WTC11 (cell line): ENCODE measurements at regions not wholly inside any gene's neighbourhood (a gene's known extent, or its start where the extent isn't known, plus 50 kb on each side); places are given as distances from the start of the nearest gene placed in this dataset.
"Not testable (repeated sequence)": the region's sequence is repeated elsewhere in the genome, so short reads cannot be mapped to it uniquely, and the experiment has no call there.

Source experiments
- ATAC-seq: fragments of 200-7000 bp; cut with Tn5 transposase; 2 replicates; pipeline ENCODE4 v1.10.0; 2021; ENCODE audit warnings: mild to moderate bottlenecking, moderate library complexity
- CTCF ChIA-PET: fragments of 300-600 bp; sonication (Branson Sonifier 250); formaldehyde crosslinking; loops from one replicate; lab custom pipeline; 2021; ENCODE audit warnings: antibody characterized with exemption; lab: Charles Lee
- POLR2A ChIA-PET: fragments of 350-600 bp; sonication (Branson Sonifier 250); formaldehyde crosslinking; loops from one replicate; lab custom pipeline; 2021; ENCODE audit warnings: antibody characterized with exemption; lab: Charles Lee
- DNase-seq: peaks from one replicate; pipeline ENCODE4 v3.0.0; 2021; ENCODE audit warnings: low spot score
- H3K27ac Mint-ChIP-seq: 2 replicates; pipeline ENCODE4 v1.8.0; 2021; ENCODE audit warnings: mixed read lengths
- H3K27me3 Mint-ChIP-seq: 2 replicates; pipeline ENCODE4 v1.8.0; 2021; ENCODE audit warnings: low read depth, mild to moderate bottlenecking, moderate library complexity, mixed read lengths
- H3K36me3 Mint-ChIP-seq: 2 replicates; pipeline ENCODE4 v1.8.0; 2021; ENCODE audit warnings: mixed read lengths
- H3K4me1 Mint-ChIP-seq: 2 replicates; pipeline ENCODE4 v1.8.0; 2022; ENCODE audit warnings: mixed read lengths
- H3K4me3 Mint-ChIP-seq: 2 replicates; pipeline ENCODE4 v1.8.0; 2021; ENCODE audit warnings: mild to moderate bottlenecking, moderate library complexity, mixed read lengths
- H3K9me3 Mint-ChIP-seq: 2 replicates; pipeline ENCODE4 v1.8.0; 2021; ENCODE audit warnings: mixed read lengths
- FOXJ3 ChIP-seq: sonication (generic); formaldehyde crosslinking; IDR thresholded peaks from 2 replicates; pipeline ENCODE4 v1.9.0; 2021; ENCODE audit warnings: missing genetic modification reagents, mild to moderate bottlenecking, borderline replicate concordance
- HMGA2 ChIP-seq: fragments of 250-450 bp; sonication (Bioruptor Pico); IDR thresholded peaks from 2 replicates; pipeline ENCODE4 v1.4.0; 2021; ENCODE audit warnings: mild to moderate bottlenecking, moderate library complexity
- JAZF1 ChIP-seq: fragments of 250-450 bp; sonication (Bioruptor Pico); IDR thresholded peaks from 2 replicates; pipeline ENCODE4 v1.9.0; 2021; ENCODE audit warnings: moderate library complexity, mild to moderate bottlenecking, inconsistent platforms
- TCF7 ChIP-seq: sonication (generic); formaldehyde crosslinking; IDR thresholded peaks from 2 replicates; pipeline ENCODE4 v1.8.0; 2022; ENCODE audit warnings: mild to moderate bottlenecking, low read depth, missing genetic modification reagents, moderate library complexity
- TF ChIP-seq, protein P1 (sequence below): sonication (generic); formaldehyde crosslinking; IDR thresholded peaks from 2 replicates; pipeline ENCODE4 v1.8.1; 2023; ENCODE audit warnings: mild to moderate bottlenecking, missing genetic modification reagents, moderate library complexity
- TF ChIP-seq, protein P2 (sequence below): sonication (generic); formaldehyde crosslinking; IDR thresholded peaks from 2 replicates; pipeline ENCODE4 v1.8.0; 2023; ENCODE audit warnings: mild to moderate bottlenecking, missing genetic modification reagents
- TF ChIP-seq, protein P3 (sequence below): sonication (generic); formaldehyde crosslinking; IDR thresholded peaks from 2 replicates; pipeline ENCODE4 v1.8.1; 2022; ENCODE audit warnings: missing genetic modification reagents, borderline replicate concordance
- TF ChIP-seq, protein P4 (sequence below): sonication (generic); formaldehyde crosslinking; IDR thresholded peaks from 2 replicates; pipeline ENCODE4 v1.8.0; 2022; ENCODE audit warnings: mild to moderate bottlenecking, missing genetic modification reagents

DNA sequence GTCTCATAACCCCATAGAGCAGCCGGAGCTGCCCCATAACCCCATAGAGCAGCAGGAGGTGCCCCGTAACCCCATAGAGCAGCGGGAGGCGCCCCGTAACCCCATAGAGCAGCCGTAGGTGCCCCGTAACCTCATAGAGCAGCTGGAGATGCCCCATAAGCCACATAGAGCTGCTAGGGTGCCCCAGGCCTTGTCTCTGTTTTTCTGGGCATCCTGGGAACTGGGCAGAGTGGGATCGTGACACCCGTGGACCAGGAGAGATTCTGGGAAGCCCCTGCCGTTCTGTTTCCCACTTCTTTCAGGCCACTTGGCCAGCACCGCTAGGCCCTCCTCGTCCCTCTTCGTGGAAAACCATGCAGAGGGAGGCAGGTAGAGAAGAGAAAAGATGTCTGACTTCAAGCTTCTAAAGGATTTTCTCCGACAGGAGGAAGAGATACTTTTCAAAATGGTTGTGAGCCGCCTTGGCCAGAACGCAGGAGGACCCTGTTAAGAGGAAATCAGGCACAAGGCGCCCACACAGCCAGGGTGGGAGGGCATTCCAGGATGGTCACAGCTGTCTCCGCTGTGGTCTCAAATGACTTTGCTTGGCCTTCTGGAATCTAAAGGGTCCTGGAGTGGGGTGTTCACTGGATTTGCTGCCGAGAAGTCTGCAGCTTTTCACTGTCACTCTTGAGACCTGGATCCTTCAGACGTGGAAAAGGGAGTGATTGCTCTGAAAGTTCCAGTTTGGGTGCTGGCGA, 171.8 kb downstream of the NPIPB11 start:
- ATAC-seq, DNase-seq, H3K4me1 Mint-ChIP-seq, H3K27me3 Mint-ChIP-seq, H3K27ac Mint-ChIP-seq, POLR2A ChIA-PET, H3K9me3 Mint-ChIP-seq, H3K36me3 Mint-ChIP-seq, CTCF ChIA-PET, H3K4me3 Mint-ChIP-seq: not testable (repeated sequence)

DNA sequence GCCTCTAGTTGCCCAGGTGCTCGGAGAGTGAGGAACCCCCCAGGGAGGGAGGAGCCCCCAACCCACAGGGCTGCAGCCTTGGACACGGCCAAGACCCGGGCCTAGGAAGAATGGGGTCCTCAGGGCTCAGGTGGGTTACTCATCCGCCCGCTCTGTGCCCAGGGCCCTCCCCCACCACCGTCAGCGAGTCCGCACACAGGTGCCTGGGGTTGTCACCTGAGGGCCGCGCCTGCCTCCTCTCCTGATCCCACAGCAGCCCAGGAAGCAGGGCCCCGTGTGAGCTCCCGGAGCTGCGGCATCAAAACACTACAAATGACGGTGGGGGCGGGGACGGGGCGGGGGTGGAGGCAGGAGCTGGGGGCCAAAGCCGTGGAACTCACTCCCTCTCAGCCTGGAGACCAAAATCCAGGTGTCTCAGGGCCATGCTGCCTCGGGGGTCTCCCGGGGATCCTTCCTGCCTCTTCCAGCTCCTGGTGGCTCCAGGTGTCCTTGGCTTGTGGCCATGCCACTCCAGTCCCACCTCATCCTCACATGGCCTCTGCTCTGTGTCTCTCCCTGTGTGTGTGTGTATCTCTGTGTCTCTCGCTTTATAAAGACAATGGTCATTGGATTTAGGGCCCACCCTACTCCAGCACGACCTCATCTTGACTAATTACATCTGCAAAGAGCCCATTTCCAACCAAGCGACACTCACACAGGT, 172.7 kb downstream of the NPIPB11 start:
- DNase-seq, ATAC-seq, H3K27me3 Mint-ChIP-seq, CTCF ChIA-PET, POLR2A ChIA-PET, H3K4me3 Mint-ChIP-seq, H3K9me3 Mint-ChIP-seq, H3K36me3 Mint-ChIP-seq, H3K4me1 Mint-ChIP-seq: not testable (repeated sequence)
- peak overlapping the region; percentile 41; the same call in 1 of the 2 replicates for H3K27ac Mint-ChIP-seq

DNA sequence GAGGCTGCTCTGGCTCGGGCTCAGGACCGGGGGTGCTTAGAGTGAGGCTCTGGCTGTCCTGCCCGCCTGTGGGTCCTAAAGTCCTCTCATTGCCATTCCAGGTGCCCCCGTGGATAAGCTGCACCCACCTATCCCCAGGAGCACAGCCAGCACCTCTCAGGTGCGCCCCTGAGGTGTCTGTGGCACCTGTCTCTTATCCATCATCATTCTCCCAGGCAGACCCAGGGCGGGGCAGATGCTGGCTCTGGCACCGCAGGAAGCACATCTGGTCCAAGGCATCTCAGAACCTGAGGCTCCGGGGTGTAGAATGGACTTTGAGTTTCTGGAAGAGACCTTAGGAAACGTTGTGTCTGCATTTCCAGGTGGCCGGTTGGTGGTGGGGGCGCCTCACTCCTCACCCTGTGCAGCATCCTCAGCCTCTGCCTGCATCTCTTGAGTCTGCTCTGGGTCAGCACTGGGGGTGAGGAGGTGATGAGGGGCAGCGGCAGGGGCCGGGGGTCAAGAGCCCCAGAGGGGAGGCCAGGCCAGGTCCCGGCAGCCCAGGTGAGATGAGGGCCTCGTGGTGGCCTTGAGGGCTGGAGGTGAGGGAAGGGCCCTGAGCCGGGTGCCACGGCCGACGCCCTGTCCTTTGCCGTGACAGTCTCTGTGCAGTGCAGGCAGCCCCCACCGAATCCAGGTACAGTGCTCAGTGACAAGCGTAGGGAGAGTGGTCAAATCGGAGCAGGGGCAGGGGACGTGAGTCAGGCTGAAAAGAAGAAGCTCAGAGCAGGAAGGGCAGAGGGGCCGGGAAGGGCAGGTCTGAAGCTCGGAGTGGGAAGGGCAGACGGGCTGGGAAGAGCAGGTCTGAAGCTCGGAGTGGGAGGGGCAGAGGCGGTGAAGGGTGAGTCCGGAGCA, 173.5 kb downstream of the NPIPB11 start:
- Mint-ChIP-seq H3K4me3 (no peak overlapping the region), H3K4me1 (peaks cover 8% of the 10 kb centered on the region), H3K27ac (no peak overlapping the region), H3K27me3 (no peaks in the 10 kb centered on the region), H3K36me3 (no peaks in the 10 kb centered on the region), H3K9me3 (peaks cover 3% of the 10 kb centered on the region; the same call in 1 of the 2 replicates)
- CTCF ChIA-PET, result no interaction called here
- TF ChIP-seq JAZF1 (CRISPR knock-in tag) (no peak), FOXJ3 (CRISPR knock-in tag) (no peak), TCF7 (CRISPR knock-in tag) (no peak), HMGA2 (CRISPR knock-in tag) (no peak)
- TF ChIP-seq, protein P1, sequence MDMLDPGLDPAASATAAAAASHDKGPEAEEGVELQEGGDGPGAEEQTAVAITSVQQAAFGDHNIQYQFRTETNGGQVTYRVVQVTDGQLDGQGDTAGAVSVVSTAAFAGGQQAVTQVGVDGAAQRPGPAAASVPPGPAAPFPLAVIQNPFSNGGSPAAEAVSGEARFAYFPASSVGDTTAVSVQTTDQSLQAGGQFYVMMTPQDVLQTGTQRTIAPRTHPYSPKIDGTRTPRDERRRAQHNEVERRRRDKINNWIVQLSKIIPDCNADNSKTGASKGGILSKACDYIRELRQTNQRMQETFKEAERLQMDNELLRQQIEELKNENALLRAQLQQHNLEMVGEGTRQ (CRISPR knock-in tag), result no peak
- TF ChIP-seq, protein P2, sequence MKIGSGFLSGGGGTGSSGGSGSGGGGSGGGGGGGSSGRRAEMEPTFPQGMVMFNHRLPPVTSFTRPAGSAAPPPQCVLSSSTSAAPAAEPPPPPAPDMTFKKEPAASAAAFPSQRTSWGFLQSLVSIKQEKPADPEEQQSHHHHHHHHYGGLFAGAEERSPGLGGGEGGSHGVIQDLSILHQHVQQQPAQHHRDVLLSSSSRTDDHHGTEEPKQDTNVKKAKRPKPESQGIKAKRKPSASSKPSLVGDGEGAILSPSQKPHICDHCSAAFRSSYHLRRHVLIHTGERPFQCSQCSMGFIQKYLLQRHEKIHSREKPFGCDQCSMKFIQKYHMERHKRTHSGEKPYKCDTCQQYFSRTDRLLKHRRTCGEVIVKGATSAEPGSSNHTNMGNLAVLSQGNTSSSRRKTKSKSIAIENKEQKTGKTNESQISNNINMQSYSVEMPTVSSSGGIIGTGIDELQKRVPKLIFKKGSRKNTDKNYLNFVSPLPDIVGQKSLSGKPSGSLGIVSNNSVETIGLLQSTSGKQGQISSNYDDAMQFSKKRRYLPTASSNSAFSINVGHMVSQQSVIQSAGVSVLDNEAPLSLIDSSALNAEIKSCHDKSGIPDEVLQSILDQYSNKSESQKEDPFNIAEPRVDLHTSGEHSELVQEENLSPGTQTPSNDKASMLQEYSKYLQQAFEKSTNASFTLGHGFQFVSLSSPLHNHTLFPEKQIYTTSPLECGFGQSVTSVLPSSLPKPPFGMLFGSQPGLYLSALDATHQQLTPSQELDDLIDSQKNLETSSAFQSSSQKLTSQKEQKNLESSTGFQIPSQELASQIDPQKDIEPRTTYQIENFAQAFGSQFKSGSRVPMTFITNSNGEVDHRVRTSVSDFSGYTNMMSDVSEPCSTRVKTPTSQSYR (CRISPR knock-in tag), result no peak
- TF ChIP-seq, protein P3, sequence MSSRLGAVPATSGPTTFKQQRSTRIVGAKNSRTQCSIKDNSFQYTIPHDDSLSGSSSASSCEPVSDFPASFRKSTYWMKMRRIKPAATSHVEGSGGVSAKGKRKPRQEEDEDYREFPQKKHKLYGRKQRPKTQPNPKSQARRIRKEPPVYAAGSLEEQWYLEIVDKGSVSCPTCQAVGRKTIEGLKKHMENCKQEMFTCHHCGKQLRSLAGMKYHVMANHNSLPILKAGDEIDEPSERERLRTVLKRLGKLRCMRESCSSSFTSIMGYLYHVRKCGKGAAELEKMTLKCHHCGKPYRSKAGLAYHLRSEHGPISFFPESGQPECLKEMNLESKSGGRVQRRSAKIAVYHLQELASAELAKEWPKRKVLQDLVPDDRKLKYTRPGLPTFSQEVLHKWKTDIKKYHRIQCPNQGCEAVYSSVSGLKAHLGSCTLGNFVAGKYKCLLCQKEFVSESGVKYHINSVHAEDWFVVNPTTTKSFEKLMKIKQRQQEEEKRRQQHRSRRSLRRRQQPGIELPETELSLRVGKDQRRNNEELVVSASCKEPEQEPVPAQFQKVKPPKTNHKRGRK, result no peak
- TF ChIP-seq, protein P4, sequence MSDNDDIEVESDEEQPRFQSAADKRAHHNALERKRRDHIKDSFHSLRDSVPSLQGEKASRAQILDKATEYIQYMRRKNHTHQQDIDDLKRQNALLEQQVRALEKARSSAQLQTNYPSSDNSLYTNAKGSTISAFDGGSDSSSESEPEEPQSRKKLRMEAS (CRISPR knock-in tag), result no peak
- POLR2A ChIA-PET, result no interaction called here
- DNase-seq (no peak), ATAC-seq (no peak)

DNA sequence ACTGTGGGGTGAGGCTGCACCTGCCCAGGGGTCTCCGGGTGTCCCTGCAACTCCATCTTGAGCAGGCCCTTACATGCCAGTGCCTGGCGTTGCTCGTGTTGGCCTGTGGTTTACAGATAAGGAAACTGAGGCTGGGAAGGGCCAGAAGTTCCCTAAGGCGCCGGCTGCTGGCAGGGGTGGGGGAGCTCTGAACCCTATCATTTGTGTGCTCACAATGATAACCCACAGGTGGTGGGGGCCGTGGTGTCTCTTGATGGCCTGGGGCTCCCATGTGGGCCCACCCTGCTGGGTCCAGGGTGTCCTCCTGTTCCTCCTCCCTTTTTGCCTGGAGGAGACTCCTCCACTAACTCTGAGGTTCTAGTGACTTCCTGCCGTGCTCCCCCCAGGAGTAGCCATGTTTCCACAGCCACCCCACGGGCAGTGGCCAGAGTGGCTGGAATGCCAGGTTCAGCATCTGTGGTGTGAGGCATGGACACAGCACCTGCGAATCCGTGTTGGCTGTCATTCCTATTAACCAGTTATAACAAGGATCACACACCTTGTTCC, 174.3 kb downstream of the NPIPB11 start:
- H3K36me3 Mint-ChIP-seq, H3K4me3 Mint-ChIP-seq, H3K9me3 Mint-ChIP-seq, H3K27ac Mint-ChIP-seq, ATAC-seq, DNase-seq, CTCF ChIA-PET, H3K4me1 Mint-ChIP-seq, H3K27me3 Mint-ChIP-seq, POLR2A ChIA-PET: not testable (repeated sequence)
